HEK293 (cell line): ENCODE measurements at regions not wholly inside any gene's neighbourhood (a gene's known extent, or its start where the extent isn't known, plus 50 kb on each side); places are given as distances from the start of the nearest gene placed in this dataset.

ENCODE experiments used
- CTCF ChIP-seq: fragments of 450-650 bp; formaldehyde crosslinking; IDR thresholded peaks from 2 replicates; pipeline ENCODE4 v1.5.1; 2016; ENCODE audit warnings: missing biosample characterization, missing genetic modification characterization
- RBAK ChIP-seq: fragments of 450-650 bp; formaldehyde crosslinking; IDR thresholded peaks from 2 replicates; pipeline ENCODE4 v1.5.1; 2016; ENCODE audit warnings: missing biosample characterization, missing genetic modification characterization
- REST ChIP-seq: fragments of 450-650 bp; formaldehyde crosslinking; IDR thresholded peaks from 2 replicates; pipeline ENCODE4 v1.5.1; 2016; ENCODE audit warnings: missing biosample characterization, missing genetic modification characterization
- ZNF114 ChIP-seq: fragments of 450-650 bp; formaldehyde crosslinking; IDR thresholded peaks from 2 replicates; pipeline ENCODE4 v1.5.0; 2017; ENCODE audit warnings: missing biosample characterization, missing genetic modification characterization
- ZNF175 ChIP-seq: fragments of 450-650 bp; formaldehyde crosslinking; IDR thresholded peaks from 2 replicates; pipeline ENCODE4 v1.5.1; 2016; ENCODE audit warnings: missing biosample characterization, missing genetic modification characterization
- ZNF184 ChIP-seq: fragments of 450-650 bp; IDR thresholded peaks from 2 replicates; pipeline ENCODE4 v1.5.1; 2018; ENCODE audit warnings: missing biosample characterization, mild to moderate bottlenecking, missing genetic modification characterization
- ZNF211 ChIP-seq: fragments of 450-650 bp; formaldehyde crosslinking; IDR thresholded peaks from 2 replicates; pipeline ENCODE4 v1.5.1; 2016; ENCODE audit warnings: low read depth, missing biosample characterization, missing genetic modification characterization
- ZNF521 ChIP-seq: fragments of 450-650 bp; formaldehyde crosslinking; IDR thresholded peaks from 2 replicates; pipeline ENCODE4 v1.5.1; 2017; ENCODE audit warnings: missing biosample characterization, mild to moderate bottlenecking, missing genetic modification characterization
- ZNF585B ChIP-seq: fragments of 450-650 bp; formaldehyde crosslinking; IDR thresholded peaks from 2 replicates; pipeline ENCODE4 v1.5.1; 2016; ENCODE audit warnings: missing biosample characterization, missing genetic modification characterization
- ZNF670 ChIP-seq: fragments of 450-650 bp; formaldehyde crosslinking; IDR thresholded peaks from 2 replicates; pipeline ENCODE4 v1.5.1; 2016; ENCODE audit warnings: missing biosample characterization, missing genetic modification characterization, low read depth
- ZNF792 ChIP-seq: fragments of 450-650 bp; formaldehyde crosslinking; IDR thresholded peaks from 2 replicates; pipeline ENCODE4 v1.5.1; 2016; ENCODE audit warnings: missing biosample characterization, missing genetic modification characterization

- TF ChIP-seq ZNF211 (tag by site-specific recombination) = no peak
- no peak for TF ChIP-seq CTCF (tag by site-specific recombination)
- no peak for TF ChIP-seq ZNF114 (tag by site-specific recombination)
- no peak for TF ChIP-seq ZNF792
- no peak for TF ChIP-seq ZNF175 (tag by site-specific recombination)
- no peak for TF ChIP-seq ZNF670 (tag by site-specific recombination)
- TF ChIP-seq RBAK (tag by site-specific recombination) = no peak
- no peak for TF ChIP-seq ZNF585B (tag by site-specific recombination)
- no peak for TF ChIP-seq ZNF521 (tag by site-specific recombination)
- TF ChIP-seq ZNF184 (tag by site-specific recombination) = no peak
- TF ChIP-seq REST (tag by site-specific recombination) = no peak
These were observed 608.8 kb upstream of the C16orf82 start for GRCh38 chr16:26457882-26458281.
